GM21619 (cell line): ENCODE measurements at regions not wholly inside any gene's neighbourhood (a gene's known extent, or its start where the extent isn't known, plus 50 kb on each side); places are given as distances from the start of the nearest gene placed in this dataset.

Source experiments
- ATAC-seq: cut with Tn5 transposase; IDR thresholded peaks from one replicate; pipeline ENCODE4 v1.9.1; 2021; ENCODE audit not compliant: unreplicated experiment

- no peak for ATAC-seq
Observed at GRCh38 chr15:69854521-69855181, 243.1 kb downstream of the TLE3 start.

- ATAC-seq: no peak
Observed at GRCh38 chr15:69855258-69856000, 242.3 kb downstream of the TLE3 start.

- no peak for ATAC-seq
Observed at GRCh38 chr15:69857250-69857649, 240.5 kb downstream of the TLE3 start.

- ATAC-seq: no peak
Observed at GRCh38 chr15:69857686-69858391, 239.9 kb downstream of the TLE3 start.

DNA sequence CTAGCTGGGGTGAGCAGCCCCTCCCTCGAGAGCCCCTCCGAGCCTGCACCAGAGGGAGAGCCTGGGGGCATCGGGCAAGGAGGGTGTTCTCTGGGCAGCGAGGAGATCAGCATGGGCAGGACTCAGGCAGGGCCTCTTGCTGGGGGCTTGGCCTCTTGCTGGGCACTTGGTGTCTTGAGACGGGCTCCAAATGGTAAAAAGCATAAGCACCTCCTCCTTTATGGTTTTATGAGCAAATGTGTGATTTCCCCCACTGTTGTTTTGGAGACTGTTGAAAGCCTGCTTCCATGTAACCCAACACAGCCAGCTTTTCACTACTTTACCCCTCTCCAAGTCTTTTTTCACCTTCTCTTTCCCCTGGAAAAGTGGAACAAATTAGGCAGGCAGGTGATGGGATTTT is 239.3 kb downstream of the TLE3 start:
- no peak for ATAC-seq

- ATAC-seq: no peak
Observed at GRCh38 chr15:69859866-69860265, 237.9 kb downstream of the TLE3 start.

- no peak for ATAC-seq
Observed at GRCh38 chr15:69860321-69860720, 237.4 kb downstream of the TLE3 start.

DNA sequence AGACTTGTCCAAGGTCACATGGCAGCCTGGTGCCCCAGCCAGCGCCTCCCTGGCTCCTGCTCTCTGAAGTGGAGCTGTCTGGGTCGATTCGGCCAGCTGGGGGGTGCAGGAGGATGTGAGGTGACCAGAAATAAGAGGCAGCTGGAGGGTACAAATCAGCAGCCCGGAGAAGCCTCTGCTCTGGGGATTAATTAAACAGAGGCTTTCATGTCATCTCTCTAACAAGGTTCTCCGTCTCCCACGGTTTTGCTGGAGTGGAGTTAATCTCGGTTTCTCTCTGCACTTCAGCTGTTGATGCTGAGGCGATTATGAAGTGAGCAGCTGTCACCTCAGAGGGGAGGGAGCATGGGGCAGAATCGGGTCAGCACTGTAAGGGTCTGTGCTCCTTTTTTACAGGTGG is 236.8 kb downstream of the TLE3 start:
- ATAC-seq: no peak

DNA sequence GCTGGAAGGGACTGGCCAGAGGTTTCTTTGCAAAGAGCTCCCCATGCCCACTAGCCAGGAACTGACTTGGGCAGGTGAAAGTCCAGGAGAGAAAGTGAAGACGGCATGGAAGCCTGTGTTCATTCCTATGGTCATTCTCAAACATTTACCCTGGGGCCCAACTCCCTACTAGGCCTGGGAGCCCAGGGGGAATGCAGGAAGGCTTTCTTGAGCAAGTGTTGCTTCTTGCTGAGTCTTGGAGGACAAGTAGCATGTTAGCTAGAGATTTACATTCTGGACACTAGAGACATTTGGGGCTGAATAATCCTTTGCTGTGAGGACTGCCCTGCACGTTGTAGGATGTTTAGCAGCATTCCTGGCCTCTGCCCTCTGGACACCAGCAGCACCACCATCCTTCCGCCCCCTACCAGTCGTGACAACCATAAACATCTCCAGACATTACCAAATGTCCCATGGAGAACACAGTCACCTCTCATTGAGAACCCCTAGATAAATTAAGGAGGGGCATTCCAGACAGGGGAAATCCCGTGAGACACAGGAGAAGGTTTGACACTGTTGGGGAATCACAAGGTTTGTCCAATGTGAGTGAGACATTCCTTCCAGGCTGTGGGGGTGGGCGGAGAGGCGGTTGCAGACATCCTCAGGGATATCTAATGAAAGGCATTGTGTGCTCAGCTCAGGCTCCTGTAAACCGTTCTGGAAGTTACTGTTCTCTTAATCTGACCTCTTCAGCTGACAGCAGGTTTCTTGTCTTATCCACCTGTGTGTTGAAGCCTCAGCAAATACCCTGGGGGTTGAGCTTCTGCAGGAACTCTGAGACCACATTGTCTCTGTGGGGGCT is 236.2 kb downstream of the TLE3 start:
- no peak for ATAC-seq

DNA sequence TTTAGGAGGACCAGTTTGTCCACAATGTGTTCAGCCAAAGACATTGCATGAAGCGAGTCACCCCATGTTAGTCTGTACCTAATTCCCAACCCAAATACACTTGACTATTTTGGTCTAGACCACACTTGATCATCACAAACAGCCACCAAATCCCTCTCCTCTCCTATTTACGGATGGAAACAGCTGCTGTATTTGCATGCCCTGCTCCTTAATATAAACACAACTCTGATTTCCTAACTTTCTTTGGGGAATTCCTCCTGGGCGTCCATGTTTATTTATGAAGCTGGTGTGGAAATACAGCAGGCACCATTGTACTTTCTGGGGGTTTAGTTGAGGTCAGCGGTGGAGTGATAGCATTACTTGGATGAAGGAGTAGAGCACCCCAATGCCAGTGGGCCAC is 235.2 kb downstream of the TLE3 start:
- no peak for ATAC-seq

DNA sequence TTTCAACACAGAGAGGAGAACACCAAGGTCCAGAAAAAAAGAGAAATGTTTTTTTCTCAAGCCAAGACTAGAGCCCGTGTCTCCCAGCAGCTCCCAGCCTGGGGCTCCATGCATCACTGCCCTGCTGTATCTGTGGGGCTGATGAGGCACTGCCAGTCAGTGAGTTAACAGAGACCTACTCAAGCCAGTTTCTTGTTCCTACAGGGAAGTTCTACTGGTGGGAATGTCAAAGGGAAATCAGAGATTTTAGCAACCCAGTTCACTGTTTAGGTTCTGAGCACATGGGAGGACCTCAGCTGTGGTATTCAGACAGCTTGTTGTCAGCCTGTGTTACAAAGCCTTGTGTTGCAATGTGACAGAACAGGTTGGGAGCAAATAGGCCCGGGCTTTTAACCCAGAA is 234.3 kb downstream of the TLE3 start:
- no peak for ATAC-seq

DNA sequence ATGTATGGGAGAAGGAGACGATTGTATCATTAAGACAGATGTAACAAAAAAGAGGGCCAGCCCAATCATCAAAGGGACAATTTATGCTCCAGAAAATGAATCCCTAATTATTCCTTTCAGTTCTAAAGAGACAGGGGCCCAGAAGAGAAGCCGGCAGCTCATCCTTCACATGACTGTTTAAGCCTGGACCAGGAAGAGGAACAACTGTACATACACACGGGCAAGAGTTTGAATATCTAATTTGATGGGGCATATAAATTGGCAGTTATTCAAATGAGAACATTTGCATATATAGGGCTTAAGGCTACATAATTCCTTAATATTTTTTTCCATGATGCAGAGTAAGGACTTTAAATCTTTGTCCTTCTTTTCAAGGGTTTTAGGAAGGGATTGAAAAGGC is 232.3 kb downstream of the TLE3 start:
- no peak for ATAC-seq

- ATAC-seq: no peak
Observed at GRCh38 chr15:69868756-69869155, 229.0 kb downstream of the TLE3 start.

GRCh38 chr15:69869291-69869690 is 228.4 kb downstream of the TLE3 start:
- no peak for ATAC-seq

- no peak for ATAC-seq
Observed at GRCh38 chr15:69869881-69870505, 227.7 kb downstream of the TLE3 start.

DNA sequence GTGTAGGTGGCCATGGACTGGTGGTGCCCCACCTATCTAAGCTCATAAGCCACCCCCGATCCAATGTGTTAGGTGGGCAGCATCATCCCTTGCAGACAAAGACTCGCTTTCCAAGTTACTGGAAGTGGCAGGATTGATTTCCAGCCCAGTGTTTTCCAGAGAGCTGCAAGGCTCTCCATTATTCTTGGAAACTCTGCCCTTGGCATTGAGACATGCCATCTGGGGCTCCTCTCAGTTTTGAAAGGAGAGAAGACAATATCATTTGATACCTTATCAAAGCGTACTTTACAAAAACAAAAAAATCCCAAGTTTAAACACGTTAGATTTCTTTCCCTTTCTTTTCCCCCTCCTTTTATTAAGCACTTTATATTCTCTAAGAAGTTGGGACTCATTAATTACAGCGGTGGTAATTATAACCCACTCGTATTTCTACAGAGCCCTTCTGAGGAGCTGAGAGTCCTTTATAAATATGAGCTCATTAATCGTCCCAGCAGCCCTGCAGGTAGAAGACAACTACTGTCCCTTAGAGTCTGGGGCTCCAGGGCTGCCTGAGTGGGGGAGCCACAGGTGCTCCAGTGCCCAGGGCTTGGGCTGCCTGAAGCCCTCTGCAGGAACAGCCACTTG is 226.1 kb downstream of the TLE3 start:
- no peak for ATAC-seq

DNA sequence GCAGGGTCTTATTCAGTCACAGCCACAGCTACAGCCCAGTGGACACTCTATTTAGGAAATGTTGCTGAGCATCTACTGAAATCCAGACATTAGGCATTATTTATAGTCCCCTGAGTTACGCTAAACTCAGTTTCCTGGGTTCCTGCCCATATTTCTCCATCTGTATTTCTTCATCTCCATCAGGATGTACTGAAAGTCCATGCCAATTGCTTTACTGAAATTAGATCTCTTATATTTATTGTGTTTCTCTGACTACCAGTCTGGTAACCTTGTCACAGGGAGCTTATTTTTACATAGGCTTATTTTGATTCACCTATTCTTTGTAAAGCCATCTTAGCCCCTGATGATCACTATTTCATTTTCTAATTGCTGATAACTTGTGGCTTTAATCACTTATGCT is 223.9 kb downstream of the TLE3 start:
- ATAC-seq: no peak

- no peak for ATAC-seq
Observed at GRCh38 chr15:69874321-69874720, 223.4 kb downstream of the TLE3 start.

DNA sequence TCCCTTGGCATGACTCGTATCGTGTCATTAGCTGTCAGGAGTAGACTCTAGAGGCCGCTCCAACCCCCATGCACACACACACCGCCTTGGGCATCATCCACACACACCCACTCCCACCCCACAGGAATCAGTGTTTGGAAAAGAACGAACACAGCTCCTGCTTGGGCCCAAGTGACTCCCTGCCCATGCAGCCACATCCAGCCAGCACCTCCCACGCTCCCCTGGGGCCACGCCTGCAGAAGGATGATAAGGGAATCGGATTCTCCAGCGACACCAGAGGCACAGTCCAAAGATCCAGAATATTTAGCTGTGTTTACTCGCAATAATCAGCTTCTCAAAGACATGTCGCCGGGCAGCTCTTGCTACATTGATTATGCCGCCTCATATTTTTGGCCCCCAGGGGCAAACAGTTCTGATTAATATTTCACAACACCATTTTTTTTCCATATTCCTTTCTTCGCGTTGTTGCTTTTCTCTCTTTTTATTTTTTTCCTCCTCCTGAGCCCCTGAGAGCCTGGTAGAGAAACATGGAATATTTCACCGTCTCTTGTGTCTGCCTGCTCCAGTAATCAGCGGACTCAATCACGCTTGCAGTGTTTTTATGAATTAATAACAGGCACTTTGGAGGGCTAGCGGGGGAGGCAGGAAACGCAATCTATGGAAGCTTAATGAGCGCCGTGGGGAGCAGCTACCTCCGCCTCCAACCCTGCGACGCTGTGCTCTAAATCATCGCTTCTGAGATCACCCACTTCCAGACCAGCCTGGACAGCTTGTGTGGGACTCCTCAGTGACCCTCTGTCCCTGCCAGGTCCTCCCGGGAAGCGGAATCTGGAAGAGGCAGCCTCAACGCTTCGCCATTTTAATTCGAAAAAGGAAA is 221.4 kb downstream of the TLE3 start:
- no peak for ATAC-seq
